Suppressor macrophage (primary cell): ENCODE measurements at regions not wholly inside any gene's neighbourhood (a gene's known extent, or its start where the extent isn't known, plus 50 kb on each side); places are given as distances from the start of the nearest gene placed in this dataset.
"Not testable (repeated sequence)": the region's sequence is repeated elsewhere in the genome, so short reads cannot be mapped to it uniquely, and the experiment has no call there.

Source experiments
- DNase-seq, 4 experiments: peaks; one replicate each; pipeline ENCODE4 v3.0.0-alpha.2; 2020 to 2022

GRCh38 chr17:5753421-5753820 lies 169.1 kb upstream of the NLRP1 start:
- DNase-seq, result no peak

GRCh38 chr17:5757314-5757907 lies 173.1 kb upstream of the NLRP1 start:
- DNase-seq, result no peak

- peak; percentile 2 to 33 (median 12) for DNase-seq
Measured at GRCh38 chr17:5758651-5759050, 174.3 kb upstream of the NLRP1 start.

- no peak for DNase-seq
Measured at GRCh38 chr17:5759501-5759925, 175.2 kb upstream of the NLRP1 start.

GRCh38 chr17:5762191-5762590 lies 177.9 kb upstream of the NLRP1 start:
- DNase-seq, result no peak

GRCh38 chr17:5763595-5764306 lies 179.4 kb upstream of the NLRP1 start:
- no peak for DNase-seq

- DNase-seq, result no peak
Measured at GRCh38 chr17:5769593-5770354, 185.5 kb upstream of the NLRP1 start.

GRCh38 chr17:5770441-5771270 lies 186.3 kb upstream of the NLRP1 start:
- DNase-seq, result no peak

GRCh38 chr17:5771271-5771577 lies 186.9 kb upstream of the NLRP1 start:
- DNase-seq, result not testable (repeated sequence)

GRCh38 chr17:5772017-5772416 lies 187.7 kb upstream of the NLRP1 start:
- not testable (repeated sequence) for DNase-seq

- no peak for DNase-seq
Measured at GRCh38 chr17:5772720-5773119, 188.4 kb upstream of the NLRP1 start.

- no peak for DNase-seq
Measured at GRCh38 chr17:5773816-5774360, 189.6 kb upstream of the NLRP1 start.

GRCh38 chr17:5775098-5775497 lies 190.8 kb upstream of the NLRP1 start:
- DNase-seq, result no peak

- DNase-seq, result no peak
Measured at GRCh38 chr17:5780476-5780875, 196.2 kb upstream of the NLRP1 start.

- no peak for DNase-seq
Measured at GRCh38 chr17:5781236-5781927, 197.1 kb upstream of the NLRP1 start.

GRCh38 chr17:5783269-5783668 lies 199.0 kb upstream of the NLRP1 start:
- DNase-seq, result no peak

- no peak for DNase-seq
Measured at GRCh38 chr17:5783851-5784250, 199.5 kb upstream of the NLRP1 start.

GRCh38 chr17:5784791-5785190 lies 200.5 kb upstream of the NLRP1 start:
- no peak for DNase-seq

- no peak for DNase-seq
Measured at GRCh38 chr17:5785338-5785737, 201.0 kb upstream of the NLRP1 start.

GRCh38 chr17:5785867-5786509 lies 201.7 kb upstream of the NLRP1 start:
- no peak for DNase-seq

- no peak for DNase-seq
Measured at GRCh38 chr17:5786510-5786875, 202.2 kb upstream of the NLRP1 start.
